ENCODE measurements at regions not wholly inside any gene's neighbourhood (a gene's known extent, or its start where the extent isn't known, plus 50 kb on each side); places are given as distances from the start of the nearest gene placed in this dataset.

- WGBS, 2 donors, result 82 to 95% methylated on average over 4 of the region's 4 CpGs
- no peak for DNase-seq (ENCODE audit: low spot score in 2 of 2)
- no peak overlapping the region for H3K4me3 ChIP-seq (ENCODE audit: low read depth, poor library complexity, severe bottlenecking)
- no peak for TF ChIP-seq POLR2A (IDR thresholded peaks at IDR 0.05)
- no peak for TF ChIP-seq CTCF (IDR thresholded peaks at IDR 0.05)
- intact Hi-C loops (cut with DNase I; ENCODE audit: low total_unique reads), result no loop called here
These were observed 71.3 kb downstream of the SCG2 start for GRCh38 chr2:223530811-223531210.

GRCh38 chr2:223532161-223532560, 70.0 kb downstream of the SCG2 start:
- TF ChIP-seq CTCF (IDR thresholded peaks at IDR 0.05) (no peak), POLR2A (IDR thresholded peaks at IDR 0.05) (no peak)
- intact Hi-C loops (cut with DNase I; ENCODE audit: low total_unique reads), result no loop called here
- WGBS, 2 donors, result 77 to 88% methylated on average over 2 of the region's 2 CpGs
- H3K4me3 ChIP-seq (ENCODE audit: low read depth, poor library complexity, severe bottlenecking), result no peak overlapping the region
- DNase-seq (ENCODE audit: low spot score in 2 of 2), result no peak

- TF ChIP-seq POLR2A (IDR thresholded peaks at IDR 0.05) (no peak), CTCF (IDR thresholded peaks at IDR 0.05) (no peak)
- no peak for DNase-seq (ENCODE audit: low spot score in 2 of 2)
- no peak overlapping the region for H3K4me3 ChIP-seq (ENCODE audit: low read depth, poor library complexity, severe bottlenecking)
- intact Hi-C loops (cut with DNase I; ENCODE audit: low total_unique reads), result no loop called here
- 94 to 96% methylated on average over 1 of the region's 1 CpG for WGBS, 2 donors
These were observed 69.4 kb downstream of the SCG2 start for GRCh38 chr2:223532712-223533111.

- TF ChIP-seq CTCF (IDR thresholded peaks at IDR 0.05), result no peak
- TF ChIP-seq POLR2A (IDR thresholded peaks at IDR 0.05), result no peak
- DNase-seq (ENCODE audit: low spot score in 2 of 2), result no peak
- H3K4me3 ChIP-seq (ENCODE audit: low read depth, poor library complexity, severe bottlenecking), result no peak overlapping the region
- WGBS, 2 donors, result 56% methylated on average over 2 of the region's 2 CpGs
- intact Hi-C loops (cut with DNase I; ENCODE audit: low total_unique reads), result no loop called here
These were observed 65.6 kb downstream of the SCG2 start for GRCh38 chr2:223536546-223536945.

- no peak for DNase-seq (ENCODE audit: low spot score in 2 of 2)
- H3K4me3 ChIP-seq (ENCODE audit: low read depth, poor library complexity, severe bottlenecking), result no peak overlapping the region
- 24 to 33% methylated on average over 1 of the region's 1 CpG for WGBS, 2 donors
- TF ChIP-seq CTCF (IDR thresholded peaks at IDR 0.05), result no peak
- no peak for TF ChIP-seq POLR2A (IDR thresholded peaks at IDR 0.05)
- intact Hi-C loops (cut with DNase I; ENCODE audit: low total_unique reads), result no loop called here
These were observed 65.0 kb downstream of the SCG2 start for GRCh38 chr2:223537115-223537514.
